ENCODE measurements at regions not wholly inside any gene's neighbourhood (a gene's known extent, or its start where the extent isn't known, plus 50 kb on each side); places are given as distances from the start of the nearest gene placed in this dataset.

DNA sequence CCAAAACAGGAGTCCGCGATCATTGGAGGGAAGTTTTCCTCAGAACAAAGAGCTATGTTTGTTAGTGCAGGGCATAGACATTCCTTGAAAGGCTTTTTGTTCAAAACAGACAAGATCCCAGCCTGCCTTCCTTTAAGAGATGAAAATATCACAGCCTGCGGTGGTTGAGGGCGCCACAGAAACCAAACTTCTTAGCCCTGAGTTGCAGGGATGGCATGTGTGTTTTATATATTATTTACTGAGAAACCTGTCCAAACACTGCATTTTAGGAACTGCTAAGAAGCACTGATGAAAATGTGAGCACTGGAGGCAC is 57.5 kb upstream of the TMEM178A start:
- no peak for TF ChIP-seq EZH2 (IDR thresholded peaks at IDR 0.05)
- TF ChIP-seq POLR2AphosphoS5 (IDR thresholded peaks at IDR 0.05; ENCODE audit: borderline replicate concordance, low read depth, low read length), result no peak
